Duodenal mucosa (tissue), 2 donors: ENCODE measurements at regions not wholly inside any gene's neighbourhood (a gene's known extent, or its start where the extent isn't known, plus 50 kb on each side); places are given as distances from the start of the nearest gene placed in this dataset.

Experiments used
- H3K27ac ChIP-seq: one replicate; pipeline ENCODE4 v1.7.0; 2013; ENCODE audit warnings: low read depth, low read length
- H3K27me3 ChIP-seq, 2 donors: one replicate each; pipeline ENCODE4 v1.7.0; 2013; ENCODE audit warnings: low read length in 2 of 2, control low read depth in 1 of 2; ENCODE audit not compliant: insufficient read depth in 2 of 2, control insufficient read depth in 1 of 2
- H3K36me3 ChIP-seq, 2 donors: one replicate each; pipeline ENCODE4 v1.7.0; 2013; ENCODE audit warnings: low read length in 2 of 2, control low read depth in 1 of 2; ENCODE audit not compliant: insufficient read depth in 2 of 2, control insufficient read depth in 1 of 2
- H3K4me1 ChIP-seq, 2 donors: one replicate each; pipeline ENCODE4 v1.7.0; 2013; ENCODE audit warnings: low read length in 2 of 2, control low read depth in 1 of 2; ENCODE audit not compliant: insufficient read depth in 2 of 2, control insufficient read depth in 1 of 2
- H3K4me3 ChIP-seq, 2 donors: one replicate each; pipeline ENCODE4 v1.7.0; 2013; ENCODE audit warnings: low read length in 2 of 2, low read depth in 1 of 2
- H3K9ac ChIP-seq, 2 donors: one replicate each; pipeline ENCODE4 v1.7.0; 2013; ENCODE audit warnings: low read length in 2 of 2, low read depth in 1 of 2
- H3K9me3 ChIP-seq, 2 donors: one replicate each; pipeline ENCODE4 v1.7.0; 2013; ENCODE audit warnings: low read length in 2 of 2, control low read depth in 1 of 2; ENCODE audit not compliant: control insufficient read depth in 1 of 2

- Histone ChIP-seq H3K27ac (no peak overlapping the region), H3K4me1 (peaks cover 10 to 13% of the 10 kb centered on the region in 2 donors), H3K27me3 (no peaks in the 10 kb centered on the region), H3K9me3 (no peaks in the 10 kb centered on the region), H3K4me3 (no peak overlapping the region), H3K36me3 (no peaks in the 10 kb centered on the region), H3K9ac (no peak overlapping the region)
These were observed 53.0 kb upstream of the SMOX start for GRCh38 chr20:4095639-4096038.

GRCh38 chr20:4091490-4092479 lies 56.8 kb upstream of the SMOX start:
- no peak overlapping the region for H3K27ac ChIP-seq
- H3K9me3 ChIP-seq: no peaks in the 10 kb centered on the region

DNA sequence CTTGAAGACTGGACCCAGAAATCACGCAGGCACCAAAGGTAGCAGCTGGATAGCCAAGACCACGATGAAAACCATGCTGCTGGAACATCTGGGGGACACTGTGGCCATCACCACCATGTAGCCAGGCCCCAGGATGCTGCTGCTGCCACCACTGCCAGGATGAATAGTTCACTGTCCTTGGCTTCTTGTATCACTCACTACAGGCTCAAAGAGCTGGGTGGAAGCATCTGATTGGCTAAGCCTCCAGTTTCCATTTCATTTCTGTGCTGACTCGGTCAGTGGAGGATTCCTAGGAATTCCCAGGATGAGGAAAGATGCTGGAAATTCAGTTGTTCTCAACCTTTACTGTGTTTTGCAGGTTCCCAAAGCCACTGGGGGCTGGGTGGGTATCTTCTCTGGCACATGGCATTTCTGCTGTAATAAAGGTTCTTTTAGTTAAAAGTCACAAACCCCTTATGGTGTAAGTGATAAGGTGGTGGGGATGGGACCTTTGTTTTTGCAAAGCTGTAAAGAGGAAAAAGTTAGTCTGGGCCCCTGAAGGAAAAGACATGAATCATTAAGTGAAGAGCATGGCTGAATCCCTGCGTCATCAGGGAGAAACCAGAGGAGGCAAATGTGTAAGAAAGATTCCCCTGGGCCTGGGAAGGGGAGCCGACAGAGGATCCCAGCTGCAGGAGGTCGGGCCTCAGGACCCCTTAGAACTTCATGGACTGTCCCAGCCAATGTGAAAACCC lies 57.7 kb upstream of the SMOX start:
- Histone ChIP-seq H3K4me1 (peaks cover 6% of the 10 kb centered on the region in 2 donors), H3K27ac (no peak overlapping the region), H3K9ac (no peak overlapping the region), H3K27me3 (no peaks in the 10 kb centered on the region), H3K9me3 (no peaks in the 10 kb centered on the region), H3K36me3 (no peaks in the 10 kb centered on the region), H3K4me3 (no peak overlapping the region)

More at GRCh38 chr20:4091490-4092479, 56.8 kb upstream of the SMOX start:
- Histone ChIP-seq H3K9ac (no peak overlapping the region), H3K27me3 (no peaks in the 10 kb centered on the region), H3K4me3 (no peak overlapping the region), H3K4me1 (peaks cover 6% of the 10 kb centered on the region in 2 donors), H3K36me3 (no peaks in the 10 kb centered on the region)

DNA sequence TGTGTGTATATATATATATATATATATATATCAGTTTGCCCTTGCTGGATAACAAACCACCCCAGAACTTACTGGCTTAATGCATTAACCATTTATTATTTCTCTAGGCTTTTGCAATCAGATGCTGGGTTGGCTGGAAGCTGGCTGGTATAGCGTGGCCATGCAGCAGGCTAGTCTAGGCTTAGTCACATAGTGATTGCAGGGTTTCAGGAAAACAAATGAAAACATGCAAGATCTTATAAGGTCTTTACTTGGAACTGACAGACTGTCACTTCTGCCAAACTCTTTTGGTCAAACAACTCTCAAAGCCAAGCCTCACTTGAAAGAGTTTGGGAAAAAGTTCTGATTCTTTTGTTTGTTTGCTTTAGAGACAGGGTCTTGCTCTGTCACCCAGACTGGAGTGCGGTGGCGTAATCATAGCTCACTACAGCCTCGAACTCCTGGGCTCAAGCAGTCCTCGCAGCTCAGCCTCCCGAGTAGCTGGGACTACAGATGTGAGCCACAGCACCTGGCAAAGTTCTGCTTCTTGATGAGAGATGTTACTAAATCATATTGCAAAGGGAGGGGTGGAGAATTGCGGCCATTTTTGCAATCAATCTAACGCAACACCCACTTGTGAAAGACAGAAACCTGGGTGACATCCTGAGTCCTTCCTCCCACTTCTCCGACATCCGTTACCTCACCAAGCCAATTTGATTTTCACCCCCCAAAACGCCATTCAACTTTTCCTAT lies 58.7 kb upstream of the SMOX start:
- no peak overlapping the region for H3K9ac ChIP-seq
- no peak overlapping the region for H3K27ac ChIP-seq
- no peaks in the 10 kb centered on the region for H3K36me3 ChIP-seq
- no peak overlapping the region for H3K4me3 ChIP-seq
- peaks cover 13% of the 10 kb centered on the region in 2 donors for H3K4me1 ChIP-seq
- H3K9me3 ChIP-seq: no peaks in the 10 kb centered on the region
- no peaks in the 10 kb centered on the region for H3K27me3 ChIP-seq

- Histone ChIP-seq H3K27ac (no peak overlapping the region), H3K4me3 (no peak overlapping the region), H3K9me3 (no peaks in the 10 kb centered on the region), H3K27me3 (no peaks in the 10 kb centered on the region), H3K4me1 (peaks cover 14 to 15% of the 10 kb centered on the region in 2 donors), H3K36me3 (no peaks in the 10 kb centered on the region), H3K9ac (no peak overlapping the region)
These were observed 59.9 kb upstream of the SMOX start for GRCh38 chr20:4088766-4089165.

DNA sequence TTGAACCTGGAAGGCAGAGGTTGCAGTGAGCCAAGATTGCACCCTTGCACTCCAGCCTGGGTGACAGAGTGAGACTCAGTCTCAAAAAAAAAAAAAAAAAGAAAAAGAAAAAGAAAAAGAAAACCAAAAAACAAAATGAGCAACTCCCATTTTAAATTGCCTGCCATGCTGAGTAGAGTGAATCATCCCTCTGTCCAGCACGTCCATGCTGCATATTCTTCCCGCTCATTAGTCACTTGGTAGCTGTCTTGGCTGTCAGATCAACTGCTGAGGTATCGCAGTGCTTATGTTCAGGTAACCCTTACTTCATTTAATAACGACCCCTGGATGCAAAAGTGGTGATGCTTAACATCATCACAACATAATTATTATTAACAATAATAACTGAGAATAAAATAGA lies 60.7 kb upstream of the SMOX start:
- no peak overlapping the region for H3K9ac ChIP-seq
- no peak overlapping the region for H3K27ac ChIP-seq
- no peaks in the 10 kb centered on the region for H3K9me3 ChIP-seq
- H3K27me3 ChIP-seq: no peaks in the 10 kb centered on the region
- peaks cover 21% of the 10 kb centered on the region in 2 donors for H3K4me1 ChIP-seq
- H3K4me3 ChIP-seq: no peak overlapping the region
- H3K36me3 ChIP-seq: no peaks in the 10 kb centered on the region

DNA sequence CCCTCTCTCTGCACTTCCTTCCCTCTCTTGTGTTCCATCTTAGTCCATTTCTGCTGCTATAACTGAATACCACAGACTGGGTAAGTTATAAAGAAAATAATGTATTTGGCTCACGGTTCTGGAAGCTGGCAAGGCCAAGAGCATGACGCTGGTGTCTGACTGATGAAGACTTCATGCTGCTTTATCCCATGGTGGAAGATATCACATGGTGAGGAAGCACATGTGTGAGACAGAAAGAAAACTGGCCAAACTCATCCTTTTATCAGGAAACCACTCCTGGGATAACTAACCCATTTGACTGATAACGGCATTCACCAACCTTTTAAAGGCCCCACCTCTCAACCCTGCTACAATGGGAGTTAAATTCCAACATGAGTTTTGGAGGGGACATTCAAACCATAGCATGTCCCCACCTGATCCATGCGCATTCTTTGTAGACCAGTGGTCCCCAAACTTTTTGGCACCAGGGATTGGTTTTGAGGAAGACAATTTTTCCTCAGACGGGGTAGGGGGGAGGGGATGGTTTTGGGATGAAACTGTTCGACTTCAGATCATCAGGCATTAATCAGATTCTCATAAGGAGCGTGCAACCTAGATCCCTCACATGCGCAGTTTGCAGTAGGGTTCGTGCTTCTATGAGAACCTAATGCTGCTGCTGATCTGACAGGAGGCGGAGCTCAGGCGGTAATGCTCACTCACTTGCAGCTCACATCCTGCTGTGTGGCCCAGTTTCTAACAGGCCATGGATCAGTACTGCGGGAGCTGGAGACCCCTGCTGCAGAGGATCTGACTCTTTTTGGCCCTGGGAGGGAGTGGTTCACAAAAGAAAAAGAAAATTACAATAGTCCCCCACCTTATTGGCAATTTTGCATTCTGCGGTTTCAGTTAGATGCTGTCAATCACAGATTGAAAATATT lies 61.6 kb upstream of the SMOX start:
- no peak overlapping the region for H3K9ac ChIP-seq
- H3K36me3 ChIP-seq: no peaks in the 10 kb centered on the region
- H3K4me3 ChIP-seq: no peak overlapping the region
- H3K27me3 ChIP-seq: no peaks in the 10 kb centered on the region
- no peak overlapping the region for H3K27ac ChIP-seq
- no peaks in the 10 kb centered on the region for H3K9me3 ChIP-seq
- peaks cover 24% of the 10 kb centered on the region in 2 donors for H3K4me1 ChIP-seq

DNA sequence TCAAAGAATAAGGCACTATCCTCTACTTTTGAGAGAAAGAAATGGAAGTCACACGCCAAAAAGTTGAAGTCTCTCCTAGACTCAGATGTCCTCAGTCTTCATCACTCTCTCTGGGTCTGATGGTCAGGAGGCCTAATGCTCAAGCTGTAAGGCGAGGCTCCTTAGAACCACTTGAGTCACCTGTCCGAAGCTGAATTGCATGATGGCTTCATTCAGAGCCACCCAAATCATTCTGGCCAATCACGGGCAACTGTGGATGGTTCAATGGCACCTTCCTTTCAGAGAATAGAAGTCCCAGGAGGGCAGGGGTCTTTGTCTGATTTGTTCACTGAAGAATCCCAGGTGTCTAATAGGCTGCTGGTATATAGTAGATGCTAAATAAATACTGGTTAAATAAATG lies 63.9 kb upstream of the SMOX start:
- Histone ChIP-seq H3K4me3 (no peak overlapping the region), H3K36me3 (no peaks in the 10 kb centered on the region), H3K9ac (no peak overlapping the region), H3K27ac (no peak overlapping the region), H3K4me1 (peaks cover 18 to 19% of the 10 kb centered on the region in 2 donors), H3K9me3 (no peaks in the 10 kb centered on the region), H3K27me3 (no peaks in the 10 kb centered on the region)

DNA sequence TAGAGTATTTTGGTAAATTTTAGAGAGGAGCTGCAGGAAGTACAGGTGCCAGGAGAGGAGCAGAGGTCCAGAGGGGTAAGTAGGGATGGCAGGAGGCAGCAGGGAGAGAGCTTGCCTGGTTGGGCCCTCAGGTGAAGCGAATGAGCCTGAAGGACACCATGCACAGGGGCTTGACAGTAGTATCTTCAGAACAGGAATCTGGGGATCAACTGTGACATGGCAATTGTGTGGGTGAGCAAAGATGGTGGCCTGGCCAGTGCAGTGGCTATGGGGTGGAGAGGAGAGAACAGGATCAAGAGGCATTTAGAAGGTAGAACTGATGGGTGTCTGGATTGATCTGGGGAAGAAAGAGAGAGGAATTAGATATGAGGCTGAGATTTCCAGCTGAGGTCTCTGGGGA lies 64.5 kb upstream of the SMOX start:
- H3K9ac ChIP-seq: no peak overlapping the region
- H3K27ac ChIP-seq: no peak overlapping the region
- no peaks in the 10 kb centered on the region for H3K36me3 ChIP-seq
- no peaks in the 10 kb centered on the region for H3K9me3 ChIP-seq
- H3K27me3 ChIP-seq: no peaks in the 10 kb centered on the region
- H3K4me3 ChIP-seq: no peak overlapping the region
- peaks cover 18 to 19% of the 10 kb centered on the region in 2 donors for H3K4me1 ChIP-seq
